GM12892 (cell line): ENCODE measurements at regions not wholly inside any gene's neighbourhood (a gene's known extent, or its start where the extent isn't known, plus 50 kb on each side); places are given as distances from the start of the nearest gene placed in this dataset.

Experiments
- POLR2A ChIP-seq: IDR thresholded peaks from 2 replicates; pipeline ENCODE4 v1.6.1; 2011; ENCODE audit warnings: low read depth, low read length, control low read depth
- TAF1 ChIP-seq: IDR thresholded peaks from 2 replicates; pipeline ENCODE4 v1.6.1; 2011; ENCODE audit warnings: low read depth, mild to moderate bottlenecking, control low read depth, low read length, borderline replicate concordance

DNA sequence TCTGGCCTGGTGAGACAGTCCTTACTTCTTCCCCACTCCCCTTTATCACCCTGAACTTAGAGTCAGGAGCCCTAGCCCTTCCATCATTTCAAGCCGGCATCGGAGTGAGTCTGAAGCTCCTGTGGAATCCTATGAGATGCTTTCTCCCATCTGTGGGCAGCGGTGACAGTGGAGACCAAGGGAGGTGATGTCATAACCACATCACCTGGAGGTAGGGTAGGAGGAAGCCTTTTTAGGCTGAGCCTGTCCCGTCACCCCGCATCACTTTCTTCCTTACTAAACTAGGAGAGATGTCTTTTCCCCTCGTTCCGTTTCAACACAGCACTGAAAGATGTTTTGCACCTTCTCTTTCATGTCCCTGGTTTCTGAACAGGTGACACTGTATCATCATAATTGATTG, 124.1 kb upstream of the WWC1 start:
- no peak for TF ChIP-seq POLR2A
- TF ChIP-seq TAF1, result no peak
